Neural cell (in vitro differentiated cells): ENCODE measurements at regions not wholly inside any gene's neighbourhood (a gene's known extent, or its start where the extent isn't known, plus 50 kb on each side); places are given as distances from the start of the nearest gene placed in this dataset.

Experiments used
- CTCF ChIP-seq: fragments of 450-650 bp; IDR thresholded peaks from 2 replicates; pipeline ENCODE4 v1.5.1; 2014; ENCODE audit warnings: antibody characterized with exemption, mild to moderate bottlenecking, moderate library complexity; ENCODE audit not compliant: poor library complexity, severe bottlenecking
- EP300 ChIP-seq: fragments of 450-650 bp; conservative IDR thresholded peaks from 2 replicates; pipeline ENCODE4 v1.6.1; 2014; ENCODE audit warnings: antibody characterized with exemption, mild to moderate bottlenecking, moderate library complexity; ENCODE audit not compliant: poor library complexity, severe bottlenecking
- MXI1 ChIP-seq: fragments of 450-650 bp; conservative IDR thresholded peaks from 2 replicates; pipeline ENCODE4 v1.6.1; 2014; ENCODE audit warnings: antibody characterized with exemption, mild to moderate bottlenecking; ENCODE audit not compliant: poor library complexity, severe bottlenecking
- POLR2AphosphoS5 ChIP-seq: IDR thresholded peaks from 2 replicates; pipeline ENCODE4 v1.6.1; 2012

- TF ChIP-seq CTCF (no peak), POLR2AphosphoS5 (no peak), MXI1 (no peak), EP300 (no peak)
Observed at GRCh38 chr11:110785398-110785797, 73.2 kb upstream of the ARHGAP20 start.
